Keratinocyte (primary cell): ENCODE measurements at regions not wholly inside any gene's neighbourhood (a gene's known extent, or its start where the extent isn't known, plus 50 kb on each side); places are given as distances from the start of the nearest gene placed in this dataset.

Experiments
- CTCF ChIP-seq, 3 experiments: IDR thresholded peaks in 1 of 3; conservative IDR thresholded peaks in 1 of 3; optimal IDR thresholded peaks in 1 of 3; 2 replicates in 2 of 3; 3 replicates in 1 of 3; pipeline versions ENCODE3 to v1.5.1; 2011; ENCODE audit warnings: low read length in 3 of 3, mild to moderate bottlenecking in 3 of 3, moderate library complexity in 2 of 3, control low read depth in 1 of 3, inconsistent platforms in 1 of 3; ENCODE audit not compliant: insufficient read depth in 2 of 3; ENCODE audit errors: extremely low read depth in 1 of 3
- EZH2 ChIP-seq: IDR thresholded peaks from one replicate; pipeline ENCODE4 v1.6.1; 2012; ENCODE audit warnings: inconsistent platforms, mild to moderate bottlenecking, low read length, moderate library complexity

- TF ChIP-seq CTCF (optimal IDR thresholded peaks at IDR 0.05 in 1 of 3, IDR thresholded peaks at IDR 0.05 in 1 of 3, conservative IDR thresholded peaks at IDR 0.05 in 1 of 3; ENCODE audit: extremely low read depth in 1 of 3, insufficient read depth in 2 of 3, low read length in 3 of 3) (no peak), EZH2 (no peak)
Measured at GRCh38 chr6:96460052-96460700, 61.4 kb upstream of the UFL1 start.
